HG03575 (cell line): ENCODE measurements at regions not wholly inside any gene's neighbourhood (a gene's known extent, or its start where the extent isn't known, plus 50 kb on each side); places are given as distances from the start of the nearest gene placed in this dataset.
"Not testable (repeated sequence)": the region's sequence is repeated elsewhere in the genome, so short reads cannot be mapped to it uniquely, and the experiment has no call there.

Source experiments
- ATAC-seq: cut with Tn5 transposase; IDR thresholded peaks from one replicate; pipeline ENCODE4 v1.9.1; 2021; ENCODE audit not compliant: unreplicated experiment, insufficient number of reproducible peaks, low FRiP score; ENCODE audit errors: extremely low read depth

- ATAC-seq, result no peak
Observed at GRCh38 chr1:172781513-172782140, 122.7 kb downstream of the FASLG start.

GRCh38 chr1:172789840-172790239 is 130.9 kb downstream of the FASLG start:
- no peak for ATAC-seq

GRCh38 chr1:172790245-172790644 is 131.3 kb downstream of the FASLG start:
- no peak for ATAC-seq

GRCh38 chr1:172793823-172794222 is 134.9 kb downstream of the FASLG start:
- ATAC-seq, result no peak

GRCh38 chr1:172795741-172796140 is 136.8 kb downstream of the FASLG start:
- no peak for ATAC-seq

GRCh38 chr1:172799804-172800203 is 140.9 kb downstream of the FASLG start:
- ATAC-seq, result not testable (repeated sequence)

GRCh38 chr1:172801771-172802322 is 142.9 kb downstream of the FASLG start:
- no peak for ATAC-seq

GRCh38 chr1:172809750-172810149 is 150.8 kb downstream of the FASLG start:
- no peak for ATAC-seq

- ATAC-seq, result no peak
Observed at GRCh38 chr1:172810480-172811175, 151.7 kb downstream of the FASLG start.

- ATAC-seq, result no peak
Observed at GRCh38 chr1:172811694-172812093, 152.8 kb downstream of the FASLG start.

- ATAC-seq, result no peak
Observed at GRCh38 chr1:172812118-172812517, 153.2 kb downstream of the FASLG start.

- no peak for ATAC-seq
Observed at GRCh38 chr1:172813330-172813729, 154.4 kb downstream of the FASLG start.

GRCh38 chr1:172814428-172814827 is 155.5 kb downstream of the FASLG start:
- no peak for ATAC-seq

GRCh38 chr1:172815740-172816139 is 156.8 kb downstream of the FASLG start:
- ATAC-seq, result no peak

- peak; percentile 90 for ATAC-seq
Observed at GRCh38 chr1:172818841-172819527, 160.1 kb downstream of the FASLG start.

- no peak for ATAC-seq
Observed at GRCh38 chr1:172820475-172821158, 161.7 kb downstream of the FASLG start.

- ATAC-seq, result no peak
Observed at GRCh38 chr1:172821609-172822274, 162.8 kb downstream of the FASLG start.

- ATAC-seq, result no peak
Observed at GRCh38 chr1:172822886-172823285, 164.0 kb downstream of the FASLG start.

GRCh38 chr1:172823534-172823933 is 164.6 kb downstream of the FASLG start:
- ATAC-seq, result no peak
